B cell (primary cell): ENCODE measurements at regions not wholly inside any gene's neighbourhood (a gene's known extent, or its start where the extent isn't known, plus 50 kb on each side); places are given as distances from the start of the nearest gene placed in this dataset.

Experiments
- ATAC-seq: fragments of 200-7000 bp; cut with Tn5 transposase; one replicate; pipeline ENCODE4 v1.10.0; 2021; ENCODE audit warnings: low read depth, mild to moderate bottlenecking, moderate number of reproducible peaks, moderate library complexity
- CTCF ChIA-PET: fragments of 350-600 bp; sonication (Branson Sonifier 250); formaldehyde crosslinking; loops from one replicate; lab custom pipeline; 2021; ENCODE audit warnings: antibody characterized with exemption, inconsistent platforms; lab: Charles Lee
- POLR2A ChIA-PET: fragments of 350-600 bp; sonication (Branson Sonifier 250); formaldehyde crosslinking; loops from one replicate; lab custom pipeline; 2021; ENCODE audit warnings: antibody characterized with exemption; lab: Charles Lee
- DNase-seq: peaks from one replicate; pipeline ENCODE4 v3.0.0; 2013
- H2AFZ ChIP-seq: 2 replicates; pipeline ENCODE4 v1.6.1; 2012; ENCODE audit warnings: mild to moderate bottlenecking, low read depth, low read length; ENCODE audit not compliant: insufficient read depth, poor library complexity, severe bottlenecking
- H3K27ac ChIP-seq, 2 donors: 1 replicate in 1 of 2; 2 replicates in 1 of 2; pipeline ENCODE4 v1.5.1; 2012 to 2013; ENCODE audit warnings: low read length in 2 of 2, mild to moderate bottlenecking in 2 of 2, moderate library complexity in 1 of 2
- H3K27me3 ChIP-seq, 4 experiments: fragments of 200-600 bp in 1 of 4; sonication (generic) in 1 of 4; replicated peaks in 1 of 4; 1 replicate in 2 of 4; 2 replicates in 2 of 4; pipeline versions ENCODE4 v1.6.1 to v1.7.0; 2013 to 2016; ENCODE audit warnings: low read length in 3 of 4, mild to moderate bottlenecking in 2 of 4, mixed read lengths in 1 of 4, moderate library complexity in 1 of 4; ENCODE audit not compliant: insufficient read depth in 4 of 4, control insufficient read depth in 3 of 4; ENCODE audit errors: control extremely low read depth in 1 of 4
- H3K36me3 ChIP-seq, 2 experiments: replicated peaks in 1 of 2; 1 replicate in 1 of 2; 2 replicates in 1 of 2; pipeline versions ENCODE4 v1.6.1 to v1.7.1; 2013; ENCODE audit warnings: low read length in 1 of 2; ENCODE audit not compliant: insufficient read depth in 2 of 2, control insufficient read depth in 1 of 2; ENCODE audit errors: control extremely low read depth in 1 of 2, extremely low read depth in 1 of 2
- H3K4me1 ChIP-seq, 2 donors: fragments of 200-600 bp in 1 of 2; sonication (generic) in 1 of 2; 1 replicate in 1 of 2; 2 replicates in 1 of 2; pipeline versions ENCODE4 v1.5.1 to v1.6.1; 2013 to 2017; ENCODE audit warnings: low read length in 2 of 2; ENCODE audit not compliant: control insufficient read depth in 2 of 2, insufficient read depth in 2 of 2
- H3K4me2 ChIP-seq: replicated peaks from 2 replicates; pipeline ENCODE3; 2012; ENCODE audit warnings: mild to moderate bottlenecking, low read depth, low read length; ENCODE audit not compliant: poor library complexity, severe bottlenecking
- H3K4me3 ChIP-seq, 5 experiments: fragments of 200-600 bp in 1 of 5; sonication (generic) in 1 of 5; 1 replicate in 3 of 5; 2 replicates in 2 of 5; pipeline versions ENCODE4 v1.5.1 to v1.7.0; 2011 to 2016; ENCODE audit warnings: low read length in 4 of 5, mild to moderate bottlenecking in 4 of 5, low read depth in 2 of 5, control low read depth in 1 of 5, moderate library complexity in 1 of 5; ENCODE audit not compliant: insufficient read depth in 1 of 5; ENCODE audit errors: control extremely low read depth in 1 of 5, extremely low read depth in 1 of 5
- H3K79me2 ChIP-seq: fragments of 200-600 bp; sonication (generic); one replicate; pipeline ENCODE4 v1.6.0; 2016; ENCODE audit warnings: low read length; ENCODE audit not compliant: control insufficient read depth, insufficient read depth
- H3K9ac ChIP-seq: fragments of 200-600 bp; sonication (generic); 2 replicates; pipeline ENCODE4 v1.6.1; 2017; ENCODE audit warnings: mild to moderate bottlenecking, low read length, moderate library complexity
- H3K9me3 ChIP-seq, 3 donors: one replicate each; pipeline versions ENCODE4 v1.6.1 to v1.7.1; 2013; ENCODE audit warnings: low read length in 2 of 3; ENCODE audit not compliant: control insufficient read depth in 2 of 3, insufficient read depth in 1 of 3; ENCODE audit errors: control extremely low read depth in 1 of 3
- H4K20me1 ChIP-seq: 2 replicates; pipeline ENCODE4 v1.6.0; 2012; ENCODE audit warnings: mild to moderate bottlenecking, low read length; ENCODE audit not compliant: insufficient read depth, control insufficient read depth, poor library complexity, severe bottlenecking
- H3K27ac Mint-ChIP-seq: one replicate; pipeline ENCODE4 v1.8.0; 2021; ENCODE audit warnings: mixed read lengths
- H3K27me3 Mint-ChIP-seq: one replicate; pipeline ENCODE4 v1.8.0; 2021; ENCODE audit warnings: mixed read lengths
- H3K4me1 Mint-ChIP-seq: one replicate; pipeline ENCODE4 v1.8.0; 2021; ENCODE audit warnings: mixed read lengths
- H3K4me3 Mint-ChIP-seq: one replicate; pipeline ENCODE4 v1.8.0; 2021; ENCODE audit warnings: mixed read lengths
- H3K9me3 Mint-ChIP-seq: one replicate; pipeline ENCODE4 v1.8.0; 2022; ENCODE audit warnings: mixed read lengths; ENCODE audit not compliant: insufficient read depth
- CTCF ChIP-seq: fragments of 200-600 bp; IDR thresholded peaks from one replicate; pipeline ENCODE4 v1.8.0; 2022; ENCODE audit warnings: antibody characterized with exemption, mild to moderate bottlenecking
- EZH2 ChIP-seq: IDR thresholded peaks from 2 replicates; pipeline ENCODE4 v1.6.1; 2012; ENCODE audit warnings: borderline replicate concordance, low read depth, mild to moderate bottlenecking, moderate library complexity, low read length; ENCODE audit not compliant: insufficient read depth, poor library complexity, severe bottlenecking
- WGBS: methylation state at CpG from one replicate; pipeline ENCODE4 v1.1.5; 2013; ENCODE audit warnings: missing lambda C conversion rate; ENCODE audit not compliant: insufficient coverage; 5-methylcytosine and 5-hydroxymethylcytosine counted together
- intact Hi-C: fragments of 100-400 bp; cut with micrococcal nuclease; formaldehyde crosslinking; loops from one replicate; pipeline ENCODE4 v1.10.0; 2022

GRCh38 chr2:35125278-35125677 is 1230.3 kb upstream of the CRIM1 start:
- Histone ChIP-seq H2AFZ (no peak overlapping the region), H3K4me2 (no peak overlapping the region), H3K4me1 (no peaks in the 10 kb centered on the region), H4K20me1 (no peaks in the 10 kb centered on the region), H3K27ac (no peak overlapping the region), H3K27me3 (no peaks in the 10 kb centered on the region), H3K9me3 (peaks cover 0 to 15% (median 0%) of the 10 kb centered on the region in 3 donors), H3K79me2 (no peaks in the 10 kb centered on the region), H3K36me3 (no peaks in the 10 kb centered on the region), H3K4me3 (no peak overlapping the region), H3K9ac (no peak overlapping the region)
- DNase-seq (no peak), ATAC-seq (no peak)
- Mint-ChIP-seq H3K4me1 (no peaks in the 10 kb centered on the region), H3K27me3 (no peaks in the 10 kb centered on the region), H3K4me3 (no peak overlapping the region), H3K27ac (no peak overlapping the region), H3K9me3 (no peaks in the 10 kb centered on the region)
- TF ChIP-seq EZH2 (no peak), CTCF (no peak)
- ChIA-PET POLR2A (no interaction called here), CTCF (no interaction called here)
- whole genome bisulfite sequencing = 94% methylated on average over 3 of the region's 4 CpGs
- intact Hi-C loops = no loop called here

DNA sequence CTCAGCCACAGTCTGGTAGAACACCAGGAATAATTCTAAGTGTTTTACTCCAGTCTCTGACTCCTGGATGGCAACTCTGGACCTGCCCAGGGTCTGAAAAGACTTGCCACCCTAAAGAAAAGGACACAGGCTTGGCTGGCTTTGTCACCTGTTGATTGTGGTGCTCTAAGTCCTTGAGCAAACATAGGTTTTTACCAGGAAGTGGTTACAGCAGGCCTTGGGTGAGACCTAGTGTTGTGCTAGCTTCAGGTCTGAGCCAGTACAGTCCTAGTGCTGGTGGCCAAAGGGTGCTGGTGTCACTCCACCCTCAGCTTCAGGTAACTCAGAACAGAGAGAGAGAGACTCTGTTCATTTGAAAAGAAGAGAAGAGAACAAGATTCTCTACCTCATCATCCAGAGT is 1239.4 kb upstream of the CRIM1 start:
- no peaks in the 10 kb centered on the region for H3K27me3 ChIP-seq
- intact Hi-C loops = no loop called here
- H3K9ac ChIP-seq = no peak overlapping the region
- no peaks in the 10 kb centered on the region for H4K20me1 ChIP-seq
- Mint-ChIP-seq H3K9me3 (no peaks in the 10 kb centered on the region), H3K4me1 (no peaks in the 10 kb centered on the region), H3K27ac (no peak overlapping the region), H3K4me3 (no peak overlapping the region), H3K27me3 (no peaks in the 10 kb centered on the region)
- ChIA-PET POLR2A (no interaction called here), CTCF (no interaction called here)
- H3K9me3 ChIP-seq = peaks cover 0 to 9% (median 0%) of the 10 kb centered on the region in 3 donors
- no peak for ATAC-seq
- no peaks in the 10 kb centered on the region for H3K36me3 ChIP-seq
- no peak overlapping the region for H3K4me3 ChIP-seq
- no peak for DNase-seq
- H2AFZ ChIP-seq = no peak overlapping the region
- H3K27ac ChIP-seq = no peak overlapping the region
- no peak overlapping the region for H3K4me2 ChIP-seq
- no peaks in the 10 kb centered on the region for H3K79me2 ChIP-seq
- no peak for TF ChIP-seq EZH2
- no peak for TF ChIP-seq CTCF
- no peaks in the 10 kb centered on the region for H3K4me1 ChIP-seq
